Keratinocyte (primary cell): ENCODE measurements at regions not wholly inside any gene's neighbourhood (a gene's known extent, or its start where the extent isn't known, plus 50 kb on each side); places are given as distances from the start of the nearest gene placed in this dataset.

Experiments
- DNase-seq: peaks from one replicate; pipeline ENCODE4 v3.0.0-alpha.2; 2011; ENCODE audit warnings: low read depth, missing footprints, low spot score
- FAIRE-seq: peaks from 2 replicates; lab custom pipeline; 2011; peaks lifted over from hg19 to GRCh38; lab: Jason Lieb, UNC
- H2AFZ ChIP-seq: 2 replicates; pipeline ENCODE4 v1.6.0; 2012; ENCODE audit warnings: low read length, control low read depth, inconsistent platforms; ENCODE audit not compliant: control insufficient read depth
- H3K27ac ChIP-seq: 2 replicates; pipeline ENCODE4 v1.5.1; 2011; ENCODE audit warnings: low read length; ENCODE audit not compliant: control insufficient read depth, insufficient read depth
- H3K27me3 ChIP-seq: 3 replicates; pipeline ENCODE4 v1.6.0; 2011; ENCODE audit warnings: low read length; ENCODE audit not compliant: control insufficient read depth, insufficient read depth; ENCODE audit errors: extremely low read depth
- H3K36me3 ChIP-seq, 2 experiments: 2 replicates in 1 of 2; 3 replicates in 1 of 2; pipeline ENCODE4 v1.5.1; 2011; ENCODE audit warnings: low read length in 2 of 2, mild to moderate bottlenecking in 1 of 2; ENCODE audit not compliant: control insufficient read depth in 2 of 2, insufficient read depth in 2 of 2; ENCODE audit errors: extremely low read depth in 1 of 2
- H3K4me1 ChIP-seq: 3 replicates; pipeline ENCODE4 v1.5.1; 2011; ENCODE audit warnings: low read length; ENCODE audit not compliant: control insufficient read depth, insufficient read depth; ENCODE audit errors: extremely low read depth
- H3K4me2 ChIP-seq: 3 replicates; pipeline ENCODE4 v1.6.0; 2011; ENCODE audit warnings: low read depth, low read length; ENCODE audit not compliant: control insufficient read depth, insufficient read depth; ENCODE audit errors: extremely low read depth
- H3K4me3 ChIP-seq, 3 experiments: fragments of 200-600 bp in 1 of 3; sonication (generic) in 1 of 3; 2 replicates in 2 of 3; 3 replicates in 1 of 3; pipeline ENCODE4 v1.5.1; 2011 to 2016; ENCODE audit warnings: low read length in 3 of 3, mild to moderate bottlenecking in 3 of 3, control low read depth in 2 of 3, inconsistent platforms in 1 of 3, low read depth in 1 of 3, mixed read lengths in 1 of 3, mixed run types in 1 of 3, moderate library complexity in 1 of 3; ENCODE audit not compliant: control insufficient read depth in 2 of 3, insufficient read depth in 2 of 3; ENCODE audit errors: extremely low read depth in 1 of 3
- H3K79me2 ChIP-seq: 2 replicates; pipeline ENCODE4 v1.6.0; 2012; ENCODE audit warnings: low read length; ENCODE audit not compliant: control insufficient read depth, insufficient read depth
- H3K9ac ChIP-seq: 3 replicates; pipeline ENCODE4 v1.6.0; 2011; ENCODE audit warnings: low read length; ENCODE audit not compliant: control insufficient read depth, insufficient read depth; ENCODE audit errors: extremely low read depth
- H3K9me1 ChIP-seq: 3 replicates; pipeline ENCODE4 v1.6.0; 2011; ENCODE audit warnings: low read length; ENCODE audit not compliant: control insufficient read depth, insufficient read depth; ENCODE audit errors: extremely low read depth
- H3K9me3 ChIP-seq: 2 replicates; pipeline ENCODE4 v1.5.1; 2012; ENCODE audit warnings: low read depth, low read length; ENCODE audit not compliant: control insufficient read depth
- H4K20me1 ChIP-seq: 3 replicates; pipeline ENCODE4 v1.6.0; 2011; ENCODE audit warnings: low read length; ENCODE audit not compliant: control insufficient read depth, insufficient read depth; ENCODE audit errors: extremely low read depth
- EZH2 ChIP-seq: IDR thresholded peaks from one replicate; pipeline ENCODE4 v1.6.1; 2012; ENCODE audit warnings: inconsistent platforms, mild to moderate bottlenecking, low read length, moderate library complexity
- dilution Hi-C: fragments of 300-500 bp; cut with MboI; formaldehyde crosslinking; loops from one replicate; pipeline ENCODE4 v1.7.0; 2020; ENCODE audit warnings: low sequenced_read_pairs; ENCODE audit not compliant: extremely low pct_ligation_motif_present
- TF ChIP-seq, protein P1 (sequence below), 3 experiments: IDR thresholded peaks in 1 of 3; conservative IDR thresholded peaks in 1 of 3; optimal IDR thresholded peaks in 1 of 3; 2 replicates in 2 of 3; 3 replicates in 1 of 3; pipeline versions ENCODE3 to v1.5.1; 2011; ENCODE audit warnings: low read length in 3 of 3, mild to moderate bottlenecking in 3 of 3, moderate library complexity in 2 of 3, control low read depth in 1 of 3, inconsistent platforms in 1 of 3; ENCODE audit not compliant: insufficient read depth in 2 of 3; ENCODE audit errors: extremely low read depth in 1 of 3

DNA sequence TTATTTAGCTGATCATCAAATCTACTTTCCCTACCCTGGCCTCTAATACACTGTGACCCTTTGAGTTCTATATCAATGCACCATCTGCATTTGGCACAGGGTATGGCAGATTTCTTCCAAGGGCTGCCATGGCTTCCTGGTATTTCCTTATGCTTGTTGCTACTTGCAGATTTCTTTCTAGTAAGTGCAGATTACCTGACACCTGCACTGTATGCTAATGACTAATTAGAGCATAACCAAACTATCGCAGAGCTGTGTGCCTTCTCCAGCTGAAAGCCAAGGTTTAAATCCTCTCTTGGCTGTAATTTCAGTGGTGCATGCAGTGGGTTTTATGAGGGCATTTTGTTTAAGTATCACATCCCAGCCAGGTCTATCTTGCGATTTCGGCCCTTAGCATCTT is 293.7 kb downstream of the KIF4B start:
- no peak overlapping the region for H3K9ac ChIP-seq
- FAIRE-seq = peak; percentile 89
- H3K4me1 ChIP-seq = peaks cover 17% of the 10 kb centered on the region
- no peaks in the 10 kb centered on the region for H3K36me3 ChIP-seq
- H3K27ac ChIP-seq = no peak overlapping the region
- no peaks in the 10 kb centered on the region for H3K9me1 ChIP-seq
- no peaks in the 10 kb centered on the region for H3K79me2 ChIP-seq
- H3K4me3 ChIP-seq = no peak overlapping the region
- DNase-seq = no peak
- peak overlapping the region; percentile 38 for H2AFZ ChIP-seq
- dilution Hi-C loops = no loop called here
- no peaks in the 10 kb centered on the region for H4K20me1 ChIP-seq
- H3K4me2 ChIP-seq = peak overlapping the region; percentile 47
- no peaks in the 10 kb centered on the region for H3K27me3 ChIP-seq
- H3K9me3 ChIP-seq = no peaks in the 10 kb centered on the region
- TF ChIP-seq, protein P1, sequence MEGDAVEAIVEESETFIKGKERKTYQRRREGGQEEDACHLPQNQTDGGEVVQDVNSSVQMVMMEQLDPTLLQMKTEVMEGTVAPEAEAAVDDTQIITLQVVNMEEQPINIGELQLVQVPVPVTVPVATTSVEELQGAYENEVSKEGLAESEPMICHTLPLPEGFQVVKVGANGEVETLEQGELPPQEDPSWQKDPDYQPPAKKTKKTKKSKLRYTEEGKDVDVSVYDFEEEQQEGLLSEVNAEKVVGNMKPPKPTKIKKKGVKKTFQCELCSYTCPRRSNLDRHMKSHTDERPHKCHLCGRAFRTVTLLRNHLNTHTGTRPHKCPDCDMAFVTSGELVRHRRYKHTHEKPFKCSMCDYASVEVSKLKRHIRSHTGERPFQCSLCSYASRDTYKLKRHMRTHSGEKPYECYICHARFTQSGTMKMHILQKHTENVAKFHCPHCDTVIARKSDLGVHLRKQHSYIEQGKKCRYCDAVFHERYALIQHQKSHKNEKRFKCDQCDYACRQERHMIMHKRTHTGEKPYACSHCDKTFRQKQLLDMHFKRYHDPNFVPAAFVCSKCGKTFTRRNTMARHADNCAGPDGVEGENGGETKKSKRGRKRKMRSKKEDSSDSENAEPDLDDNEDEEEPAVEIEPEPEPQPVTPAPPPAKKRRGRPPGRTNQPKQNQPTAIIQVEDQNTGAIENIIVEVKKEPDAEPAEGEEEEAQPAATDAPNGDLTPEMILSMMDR (optimal IDR thresholded peaks at IDR 0.05 in 1 of 3, IDR thresholded peaks at IDR 0.05 in 1 of 3, conservative IDR thresholded peaks at IDR 0.05 in 1 of 3; ENCODE audit: extremely low read depth in 1 of 3, insufficient read depth in 2 of 3, low read length in 3 of 3) = no peak
- TF ChIP-seq EZH2 = no peak

DNA sequence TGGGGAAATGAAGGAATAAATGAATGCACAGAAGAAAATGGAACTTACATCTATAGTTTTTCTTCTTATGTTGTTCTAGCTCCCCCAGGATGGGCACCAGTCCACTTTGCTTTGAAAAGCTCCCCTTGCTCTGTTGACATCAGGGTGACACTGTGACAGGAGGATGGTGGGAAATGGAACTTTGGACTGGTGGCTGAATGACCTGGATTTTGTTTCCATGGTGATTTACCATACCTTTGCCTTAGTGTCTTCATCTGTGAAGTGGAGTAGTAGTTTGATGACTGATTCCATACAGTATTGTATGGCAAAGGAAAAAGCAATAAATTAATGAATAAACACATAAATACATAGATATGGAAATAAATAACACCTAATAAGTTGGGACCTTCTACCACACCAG is 294.7 kb downstream of the KIF4B start:
- Histone ChIP-seq H4K20me1 (no peaks in the 10 kb centered on the region), H3K9me3 (peaks cover 4% of the 10 kb centered on the region), H3K9ac (no peak overlapping the region), H3K9me1 (no peaks in the 10 kb centered on the region), H3K4me2 (no peak overlapping the region), H3K79me2 (no peaks in the 10 kb centered on the region), H2AFZ (no peak overlapping the region), H3K4me3 (no peak overlapping the region), H3K27me3 (no peaks in the 10 kb centered on the region), H3K4me1 (peaks cover 13% of the 10 kb centered on the region), H3K27ac (no peak overlapping the region), H3K36me3 (no peaks in the 10 kb centered on the region)
- dilution Hi-C loops = no loop called here
- no peak for TF ChIP-seq EZH2
- TF ChIP-seq, protein P1 (optimal IDR thresholded peaks at IDR 0.05 in 1 of 3, IDR thresholded peaks at IDR 0.05 in 1 of 3, conservative IDR thresholded peaks at IDR 0.05 in 1 of 3; ENCODE audit: extremely low read depth in 1 of 3, insufficient read depth in 2 of 3, low read length in 3 of 3) = no peak
- DNase-seq (no peak), FAIRE-seq (no peak)
